ENCODE measurements at regions not wholly inside any gene's neighbourhood (a gene's known extent, or its start where the extent isn't known, plus 50 kb on each side); places are given as distances from the start of the nearest gene placed in this dataset.

- H3K4me3 ChIP-seq (ENCODE audit: low read depth, low read length): no peak overlapping the region
- TF ChIP-seq CTCF (IDR thresholded peaks at IDR 0.05; ENCODE audit: borderline replicate concordance, insufficient read depth, low read depth, low read length): no peak
Observed at GRCh38 chr5:174159327-174160114, 114.0 kb downstream of the NSG2 start.

GRCh38 chr5:174165406-174165805 is 119.9 kb downstream of the NSG2 start:
- H3K4me3 ChIP-seq (ENCODE audit: low read depth, low read length): no peak overlapping the region
- no peak for TF ChIP-seq CTCF (IDR thresholded peaks at IDR 0.05; ENCODE audit: borderline replicate concordance, insufficient read depth, low read depth, low read length)

GRCh38 chr5:174166231-174167079 is 120.9 kb downstream of the NSG2 start:
- TF ChIP-seq CTCF (IDR thresholded peaks at IDR 0.05; ENCODE audit: borderline replicate concordance, insufficient read depth, low read depth, low read length): no peak
- H3K4me3 ChIP-seq (ENCODE audit: low read depth, low read length): no peak overlapping the region

GRCh38 chr5:174167080-174167910 is 121.8 kb downstream of the NSG2 start:
- no peak overlapping the region for H3K4me3 ChIP-seq (ENCODE audit: low read depth, low read length)
- no peak for TF ChIP-seq CTCF (IDR thresholded peaks at IDR 0.05; ENCODE audit: borderline replicate concordance, insufficient read depth, low read depth, low read length)

GRCh38 chr5:174172152-174172551 is 126.6 kb downstream of the NSG2 start:
- H3K4me3 ChIP-seq (ENCODE audit: low read depth, low read length): no peak overlapping the region
- no peak for TF ChIP-seq CTCF (IDR thresholded peaks at IDR 0.05; ENCODE audit: borderline replicate concordance, insufficient read depth, low read depth, low read length)

- TF ChIP-seq CTCF (IDR thresholded peaks at IDR 0.05; ENCODE audit: borderline replicate concordance, insufficient read depth, low read depth, low read length): no peak
Observed at GRCh38 chr5:174172566-174172965, 127.1 kb downstream of the NSG2 start.

More at GRCh38 chr5:174172566-174172965, 127.1 kb downstream of the NSG2 start:
- no peak overlapping the region for H3K4me3 ChIP-seq (ENCODE audit: low read depth, low read length)
